ENCODE measurements at regions not wholly inside any gene's neighbourhood (a gene's known extent, or its start where the extent isn't known, plus 50 kb on each side); places are given as distances from the start of the nearest gene placed in this dataset.

- DNase-seq (ENCODE audit: low read depth) = no peak
- no peak overlapping the region for H3K4me3 ChIP-seq (ENCODE audit: control insufficient read depth, low read depth, low read length)
- no peak for TF ChIP-seq CTCF (IDR thresholded peaks at IDR 0.05; ENCODE audit: control insufficient read depth, insufficient read depth, low read depth, low read length, missing control alignments)
Measured at GRCh38 chr2:217523286-217523685, 479.5 kb downstream of the TNS1 start.

- no peak for DNase-seq (ENCODE audit: low read depth)
- no peak for TF ChIP-seq CTCF (IDR thresholded peaks at IDR 0.05; ENCODE audit: control insufficient read depth, insufficient read depth, low read depth, low read length, missing control alignments)
- H3K4me3 ChIP-seq (ENCODE audit: control insufficient read depth, low read depth, low read length) = no peak overlapping the region
Measured at GRCh38 chr2:217521820-217522219, 481.0 kb downstream of the TNS1 start.

- no peak for DNase-seq (ENCODE audit: low read depth)
- no peak overlapping the region for H3K4me3 ChIP-seq (ENCODE audit: control insufficient read depth, low read depth, low read length)
- no peak for TF ChIP-seq CTCF (IDR thresholded peaks at IDR 0.05; ENCODE audit: control insufficient read depth, insufficient read depth, low read depth, low read length, missing control alignments)
Measured at GRCh38 chr2:217520356-217521010, 482.3 kb downstream of the TNS1 start.

- no peak for DNase-seq (ENCODE audit: low read depth)
- no peak overlapping the region for H3K4me3 ChIP-seq (ENCODE audit: control insufficient read depth, low read depth, low read length)
- TF ChIP-seq CTCF (IDR thresholded peaks at IDR 0.05; ENCODE audit: control insufficient read depth, insufficient read depth, low read depth, low read length, missing control alignments) = no peak
Measured at GRCh38 chr2:217517402-217517801, 485.4 kb downstream of the TNS1 start.

GRCh38 chr2:217515615-217516309, 487.0 kb downstream of the TNS1 start:
- DNase-seq (ENCODE audit: low read depth) = no peak
- TF ChIP-seq CTCF (IDR thresholded peaks at IDR 0.05; ENCODE audit: control insufficient read depth, insufficient read depth, low read depth, low read length, missing control alignments) = no peak
- no peak overlapping the region for H3K4me3 ChIP-seq (ENCODE audit: control insufficient read depth, low read depth, low read length)

- TF ChIP-seq CTCF (IDR thresholded peaks at IDR 0.05; ENCODE audit: control insufficient read depth, insufficient read depth, low read depth, low read length, missing control alignments) = no peak
- DNase-seq (ENCODE audit: low read depth) = no peak
- no peak overlapping the region for H3K4me3 ChIP-seq (ENCODE audit: control insufficient read depth, low read depth, low read length)
Measured at GRCh38 chr2:217513258-217513657, 489.5 kb downstream of the TNS1 start.
